Trophoblast cell (in vitro differentiated cells and primary cell): ENCODE measurements at regions not wholly inside any gene's neighbourhood (a gene's known extent, or its start where the extent isn't known, plus 50 kb on each side); places are given as distances from the start of the nearest gene placed in this dataset.

Experiments
- DNase-seq, 2 donors: peaks; one replicate each; pipeline ENCODE4 v3.0.0-alpha.2; 2016
- H2AFZ ChIP-seq: 2 replicates; pipeline ENCODE4 v1.6.1; 2013; ENCODE audit warnings: low read length, moderate library complexity, mild to moderate bottlenecking; ENCODE audit not compliant: insufficient read depth, poor library complexity
- H2AK5ac ChIP-seq: 2 replicates; pipeline ENCODE4 v1.6.1; 2013; ENCODE audit warnings: mild to moderate bottlenecking, low read length
- H2BK120ac ChIP-seq: 2 replicates; pipeline ENCODE4 v1.6.1; 2013; ENCODE audit warnings: low read length, mild to moderate bottlenecking, moderate library complexity; ENCODE audit not compliant: insufficient read depth, poor library complexity
- H2BK12ac ChIP-seq: 2 replicates; pipeline ENCODE4 v1.6.1; 2013; ENCODE audit warnings: mild to moderate bottlenecking, low read length, moderate library complexity
- H2BK5ac ChIP-seq: 2 replicates; pipeline ENCODE4 v1.6.1; 2013; ENCODE audit warnings: low read length, low read depth, moderate library complexity, mild to moderate bottlenecking; ENCODE audit not compliant: poor library complexity
- H3K14ac ChIP-seq: 2 replicates; pipeline ENCODE4 v1.6.1; 2013; ENCODE audit warnings: mild to moderate bottlenecking, low read length
- H3K18ac ChIP-seq: 2 replicates; pipeline ENCODE4 v1.6.1; 2013; ENCODE audit warnings: mild to moderate bottlenecking, low read length
- H3K23ac ChIP-seq: 2 replicates; pipeline ENCODE4 v1.6.1; 2013; ENCODE audit warnings: low read length
- H3K27ac ChIP-seq: 2 replicates; pipeline ENCODE4 v1.5.1; 2013; ENCODE audit warnings: low read depth, mild to moderate bottlenecking, inconsistent platforms, low read length, moderate library complexity
- H3K27me3 ChIP-seq: 2 replicates; pipeline ENCODE4 v1.6.1; 2013; ENCODE audit warnings: inconsistent platforms, mild to moderate bottlenecking, low read length, moderate library complexity; ENCODE audit not compliant: insufficient read depth
- H3K36me3 ChIP-seq, 2 experiments: 1 replicate in 1 of 2; 2 replicates in 1 of 2; pipeline ENCODE4 v1.6.1; 2013; ENCODE audit warnings: low read length in 2 of 2, mild to moderate bottlenecking in 2 of 2, moderate library complexity in 1 of 2; ENCODE audit not compliant: insufficient read depth in 2 of 2, control insufficient read depth in 1 of 2
- H3K4ac ChIP-seq: 2 replicates; pipeline ENCODE4 v1.6.1; 2013; ENCODE audit warnings: low read depth, mild to moderate bottlenecking, low read length, moderate library complexity
- H3K4me1 ChIP-seq, 2 experiments: 1 replicate in 1 of 2; 2 replicates in 1 of 2; pipeline ENCODE4 v1.6.1; 2013; ENCODE audit warnings: low read length in 2 of 2, mild to moderate bottlenecking in 2 of 2, moderate library complexity in 1 of 2; ENCODE audit not compliant: insufficient read depth in 2 of 2, control insufficient read depth in 1 of 2
- H3K4me2 ChIP-seq: 2 replicates; pipeline ENCODE4 v1.6.1; 2013; ENCODE audit warnings: inconsistent platforms, mild to moderate bottlenecking, low read length, moderate library complexity
- H3K4me3 ChIP-seq: 2 replicates; pipeline ENCODE4 v1.5.1; 2013; ENCODE audit warnings: mild to moderate bottlenecking, low read depth, low read length, inconsistent platforms
- H3K79me1 ChIP-seq: one replicate; pipeline ENCODE4 v1.6.1; 2013; ENCODE audit warnings: low read length
- H3K79me2 ChIP-seq: 2 replicates; pipeline ENCODE4 v1.6.1; 2013; ENCODE audit warnings: low read length, mild to moderate bottlenecking; ENCODE audit not compliant: control insufficient read depth, insufficient read depth, poor library complexity
- H3K9ac ChIP-seq: 2 replicates; pipeline ENCODE4 v1.6.1; 2013; ENCODE audit warnings: mild to moderate bottlenecking, low read length
- H3K9me3 ChIP-seq: 2 replicates; pipeline ENCODE4 v1.6.1; 2013; ENCODE audit warnings: low read depth, mild to moderate bottlenecking, control low read depth, inconsistent platforms, low read length; ENCODE audit not compliant: insufficient read depth
- H4K12ac ChIP-seq: 2 replicates; pipeline ENCODE4 v1.6.1; 2013; ENCODE audit warnings: low read depth, mild to moderate bottlenecking, low read length, moderate library complexity
- H4K8ac ChIP-seq: 2 replicates; pipeline ENCODE4 v1.6.1; 2013; ENCODE audit warnings: low read depth, mild to moderate bottlenecking, low read length, moderate library complexity
- H4K91ac ChIP-seq: one replicate; pipeline ENCODE4 v1.6.1; 2013; ENCODE audit warnings: low read depth, mild to moderate bottlenecking, low read length, moderate library complexity
- WGBS: extraction: QIAGEN DNeasy Blood & Tissue Kit; methylation state at CpG from one replicate; pipeline ENCODE4 v1.1.7; 2013; ENCODE audit warnings: missing lambda C conversion rate; ENCODE audit not compliant: insufficient read length, insufficient coverage; ENCODE audit errors: extremely low coverage; 5-methylcytosine and 5-hydroxymethylcytosine counted together

- no peak overlapping the region for H3K14ac ChIP-seq
- H3K27me3 ChIP-seq, result no peaks in the 10 kb centered on the region
- H3K4me2 ChIP-seq, result no peak overlapping the region
- no peak overlapping the region for H2AK5ac ChIP-seq
- no peak overlapping the region for H4K12ac ChIP-seq
- no peak overlapping the region for H4K91ac ChIP-seq
- H3K4me1 ChIP-seq, result no peaks in the 10 kb centered on the region
- no peak for DNase-seq
- no CpG with 5 or more reads among the region's 5 CpGs for WGBS
- H4K8ac ChIP-seq, result no peak overlapping the region
- no peak overlapping the region for H3K4me3 ChIP-seq
- H3K9ac ChIP-seq, result no peak overlapping the region
- no peak overlapping the region for H3K18ac ChIP-seq
- no peak overlapping the region for H3K4ac ChIP-seq
- H2BK12ac ChIP-seq, result no peak overlapping the region
- no peak overlapping the region for H3K23ac ChIP-seq
- H2BK5ac ChIP-seq, result no peak overlapping the region
- no peak overlapping the region for H2BK120ac ChIP-seq
- no peak overlapping the region for H2AFZ ChIP-seq
- no peaks in the 10 kb centered on the region for H3K79me2 ChIP-seq
- H3K9me3 ChIP-seq, result peaks cover 3% of the 10 kb centered on the region
- no peaks in the 10 kb centered on the region for H3K79me1 ChIP-seq
- H3K27ac ChIP-seq, result no peak overlapping the region
- H3K36me3 ChIP-seq, result no peaks in the 10 kb centered on the region
Observed at GRCh38 chr1:30262158-30262557, 461.2 kb downstream of the MATN1 start.

GRCh38 chr1:30260318-30260717 lies 463.1 kb downstream of the MATN1 start:
- no peak overlapping the region for H4K91ac ChIP-seq
- no CpG with 5 or more reads among the region's 3 CpGs for WGBS
- H3K9me3 ChIP-seq, result peaks cover 3% of the 10 kb centered on the region
- H2AFZ ChIP-seq, result no peak overlapping the region
- no peaks in the 10 kb centered on the region for H3K4me1 ChIP-seq
- no peaks in the 10 kb centered on the region for H3K79me1 ChIP-seq
- H4K8ac ChIP-seq, result no peak overlapping the region
- H3K36me3 ChIP-seq, result no peaks in the 10 kb centered on the region
- H2BK12ac ChIP-seq, result no peak overlapping the region
- no peak overlapping the region for H3K4ac ChIP-seq
- no peak overlapping the region for H3K4me2 ChIP-seq
- no peak overlapping the region for H3K23ac ChIP-seq
- H3K79me2 ChIP-seq, result no peaks in the 10 kb centered on the region
- H4K12ac ChIP-seq, result no peak overlapping the region
- no peak overlapping the region for H2BK120ac ChIP-seq
- H3K27me3 ChIP-seq, result no peaks in the 10 kb centered on the region
- no peak overlapping the region for H2AK5ac ChIP-seq
- H2BK5ac ChIP-seq, result no peak overlapping the region
- no peak overlapping the region for H3K14ac ChIP-seq
- H3K9ac ChIP-seq, result no peak overlapping the region
- no peak overlapping the region for H3K4me3 ChIP-seq
- DNase-seq, result no peak
- no peak overlapping the region for H3K27ac ChIP-seq
- H3K18ac ChIP-seq, result no peak overlapping the region

GRCh38 chr1:30259631-30260030 lies 463.8 kb downstream of the MATN1 start:
- no peak for DNase-seq
- Histone ChIP-seq H3K14ac (no peak overlapping the region), H3K27me3 (no peaks in the 10 kb centered on the region), H3K79me2 (no peaks in the 10 kb centered on the region), H3K4me1 (no peaks in the 10 kb centered on the region), H3K27ac (no peak overlapping the region), H2AFZ (no peak overlapping the region), H3K23ac (no peak overlapping the region), H3K4ac (no peak overlapping the region), H2AK5ac (no peak overlapping the region), H3K18ac (no peak overlapping the region), H4K91ac (no peak overlapping the region), H3K9me3 (peaks cover 6% of the 10 kb centered on the region), H3K4me3 (no peak overlapping the region), H3K79me1 (no peaks in the 10 kb centered on the region), H2BK12ac (no peak overlapping the region), H3K4me2 (no peak overlapping the region), H2BK120ac (no peak overlapping the region), H3K36me3 (no peaks in the 10 kb centered on the region), H4K12ac (no peak overlapping the region), H3K9ac (no peak overlapping the region), H2BK5ac (no peak overlapping the region), H4K8ac (no peak overlapping the region)
- no CpG with 5 or more reads among the region's 9 CpGs for WGBS

GRCh38 chr1:30258876-30259275 lies 464.5 kb downstream of the MATN1 start:
- WGBS, result no CpG with 5 or more reads among the region's 4 CpGs
- H3K23ac ChIP-seq, result no peak overlapping the region
- H2AK5ac ChIP-seq, result no peak overlapping the region
- H3K14ac ChIP-seq, result no peak overlapping the region
- H3K27me3 ChIP-seq, result no peaks in the 10 kb centered on the region
- H3K27ac ChIP-seq, result no peak overlapping the region
- H3K4me1 ChIP-seq, result no peaks in the 10 kb centered on the region
- no peak overlapping the region for H3K4me3 ChIP-seq
- no peak overlapping the region for H2BK5ac ChIP-seq
- H3K9me3 ChIP-seq, result peaks cover 6% of the 10 kb centered on the region
- H3K79me2 ChIP-seq, result no peaks in the 10 kb centered on the region
- no peak overlapping the region for H2BK12ac ChIP-seq
- no peak overlapping the region for H4K91ac ChIP-seq
- H2AFZ ChIP-seq, result no peak overlapping the region
- DNase-seq, result no peak
- no peak overlapping the region for H4K8ac ChIP-seq
- H2BK120ac ChIP-seq, result no peak overlapping the region
- no peak overlapping the region for H3K4me2 ChIP-seq
- H3K36me3 ChIP-seq, result no peaks in the 10 kb centered on the region
- no peak overlapping the region for H3K4ac ChIP-seq
- H3K79me1 ChIP-seq, result no peaks in the 10 kb centered on the region
- no peak overlapping the region for H3K18ac ChIP-seq
- no peak overlapping the region for H4K12ac ChIP-seq
- H3K9ac ChIP-seq, result no peak overlapping the region
